GM18498 (cell line): ENCODE measurements at regions not wholly inside any gene's neighbourhood (a gene's known extent, or its start where the extent isn't known, plus 50 kb on each side); places are given as distances from the start of the nearest gene placed in this dataset.

Experiments used
- ATAC-seq: cut with Tn5 transposase; IDR thresholded peaks from one replicate; pipeline ENCODE4 v1.9.1; 2021; ENCODE audit warnings: mild to moderate bottlenecking, moderate library complexity; ENCODE audit not compliant: unreplicated experiment

- ATAC-seq = no peak
Measured at GRCh38 chr11:25860677-25861450, 471.1 kb upstream of the ANO3 start.

- ATAC-seq = no peak
Measured at GRCh38 chr11:25862159-25862558, 469.8 kb upstream of the ANO3 start.

GRCh38 chr11:25863986-25864385 lies 467.9 kb upstream of the ANO3 start:
- ATAC-seq = no peak

- ATAC-seq = no peak
Measured at GRCh38 chr11:25876456-25876965, 455.4 kb upstream of the ANO3 start.

- ATAC-seq = no peak
Measured at GRCh38 chr11:25886036-25886435, 445.9 kb upstream of the ANO3 start.

- ATAC-seq = no peak
Measured at GRCh38 chr11:25890626-25891260, 441.2 kb upstream of the ANO3 start.

GRCh38 chr11:25891960-25892359 lies 440.0 kb upstream of the ANO3 start:
- no peak for ATAC-seq

GRCh38 chr11:25899617-25900160 lies 432.2 kb upstream of the ANO3 start:
- ATAC-seq = no peak

GRCh38 chr11:25900814-25901213 lies 431.1 kb upstream of the ANO3 start:
- no peak for ATAC-seq

GRCh38 chr11:25901415-25901814 lies 430.5 kb upstream of the ANO3 start:
- ATAC-seq = no peak

- no peak for ATAC-seq
Measured at GRCh38 chr11:25902476-25902875, 429.5 kb upstream of the ANO3 start.

GRCh38 chr11:25908726-25909125 lies 423.2 kb upstream of the ANO3 start:
- no peak for ATAC-seq

- ATAC-seq = no peak
Measured at GRCh38 chr11:25910086-25910485, 421.8 kb upstream of the ANO3 start.

- ATAC-seq = no peak
Measured at GRCh38 chr11:25920356-25920755, 411.6 kb upstream of the ANO3 start.

- ATAC-seq = no peak
Measured at GRCh38 chr11:25924586-25924985, 407.3 kb upstream of the ANO3 start.

- no peak for ATAC-seq
Measured at GRCh38 chr11:25925359-25925758, 406.6 kb upstream of the ANO3 start.

- ATAC-seq = no peak
Measured at GRCh38 chr11:25927411-25927953, 404.4 kb upstream of the ANO3 start.

GRCh38 chr11:25928076-25928475 lies 403.9 kb upstream of the ANO3 start:
- ATAC-seq = no peak

- ATAC-seq = no peak
Measured at GRCh38 chr11:25938952-25939351, 393.0 kb upstream of the ANO3 start.

GRCh38 chr11:25939691-25940090 lies 392.2 kb upstream of the ANO3 start:
- no peak for ATAC-seq

- no peak for ATAC-seq
Measured at GRCh38 chr11:25941353-25941752, 390.6 kb upstream of the ANO3 start.

GRCh38 chr11:25943031-25943430 lies 388.9 kb upstream of the ANO3 start:
- ATAC-seq = no peak
